ENCODE measurements at regions not wholly inside any gene's neighbourhood (a gene's known extent, or its start where the extent isn't known, plus 50 kb on each side); places are given as distances from the start of the nearest gene placed in this dataset.

DNA sequence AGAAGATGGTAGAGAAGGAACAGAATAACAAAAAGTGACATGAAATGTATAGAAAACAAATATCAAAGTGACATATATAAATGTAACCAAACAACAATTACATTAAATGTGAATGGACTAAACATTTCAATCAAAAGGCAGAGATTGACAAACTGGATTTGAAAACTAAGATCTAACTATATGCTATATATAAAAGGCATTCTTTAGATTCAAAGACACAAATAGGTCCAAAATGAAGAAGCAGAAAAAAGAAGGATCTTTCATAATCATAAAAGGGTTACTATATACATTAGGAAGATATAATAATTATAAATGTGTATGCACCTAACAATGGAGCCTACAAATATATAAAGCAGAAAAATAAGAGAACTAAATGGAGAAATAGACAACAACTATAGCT is 183.7 kb downstream of the METTL4 start:
- TF ChIP-seq, protein P1, sequence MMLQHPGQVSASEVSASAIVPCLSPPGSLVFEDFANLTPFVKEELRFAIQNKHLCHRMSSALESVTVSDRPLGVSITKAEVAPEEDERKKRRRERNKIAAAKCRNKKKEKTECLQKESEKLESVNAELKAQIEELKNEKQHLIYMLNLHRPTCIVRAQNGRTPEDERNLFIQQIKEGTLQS (CRISPR knock-in tag; conservative IDR thresholded peaks at IDR 0.05) = no peak
- no peak for TF ChIP-seq CTCF (IDR thresholded peaks at IDR 0.05)
- TF ChIP-seq CREM (CRISPR knock-in tag; IDR thresholded peaks at IDR 0.05) = no peak
- TF ChIP-seq, protein P2, sequence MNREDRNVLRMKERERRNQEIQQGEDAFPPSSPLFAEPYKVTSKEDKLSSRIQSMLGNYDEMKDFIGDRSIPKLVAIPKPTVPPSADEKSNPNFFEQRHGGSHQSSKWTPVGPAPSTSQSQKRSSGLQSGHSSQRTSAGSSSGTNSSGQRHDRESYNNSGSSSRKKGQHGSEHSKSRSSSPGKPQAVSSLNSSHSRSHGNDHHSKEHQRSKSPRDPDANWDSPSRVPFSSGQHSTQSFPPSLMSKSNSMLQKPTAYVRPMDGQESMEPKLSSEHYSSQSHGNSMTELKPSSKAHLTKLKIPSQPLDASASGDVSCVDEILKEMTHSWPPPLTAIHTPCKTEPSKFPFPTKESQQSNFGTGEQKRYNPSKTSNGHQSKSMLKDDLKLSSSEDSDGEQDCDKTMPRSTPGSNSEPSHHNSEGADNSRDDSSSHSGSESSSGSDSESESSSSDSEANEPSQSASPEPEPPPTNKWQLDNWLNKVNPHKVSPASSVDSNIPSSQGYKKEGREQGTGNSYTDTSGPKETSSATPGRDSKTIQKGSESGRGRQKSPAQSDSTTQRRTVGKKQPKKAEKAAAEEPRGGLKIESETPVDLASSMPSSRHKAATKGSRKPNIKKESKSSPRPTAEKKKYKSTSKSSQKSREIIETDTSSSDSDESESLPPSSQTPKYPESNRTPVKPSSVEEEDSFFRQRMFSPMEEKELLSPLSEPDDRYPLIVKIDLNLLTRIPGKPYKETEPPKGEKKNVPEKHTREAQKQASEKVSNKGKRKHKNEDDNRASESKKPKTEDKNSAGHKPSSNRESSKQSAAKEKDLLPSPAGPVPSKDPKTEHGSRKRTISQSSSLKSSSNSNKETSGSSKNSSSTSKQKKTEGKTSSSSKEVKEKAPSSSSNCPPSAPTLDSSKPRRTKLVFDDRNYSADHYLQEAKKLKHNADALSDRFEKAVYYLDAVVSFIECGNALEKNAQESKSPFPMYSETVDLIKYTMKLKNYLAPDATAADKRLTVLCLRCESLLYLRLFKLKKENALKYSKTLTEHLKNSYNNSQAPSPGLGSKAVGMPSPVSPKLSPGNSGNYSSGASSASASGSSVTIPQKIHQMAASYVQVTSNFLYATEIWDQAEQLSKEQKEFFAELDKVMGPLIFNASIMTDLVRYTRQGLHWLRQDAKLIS (CRISPR knock-in tag; IDR thresholded peaks at IDR 0.05; ENCODE audit: borderline replicate concordance) = no peak
- TF ChIP-seq FOXP4 (CRISPR knock-in tag; IDR thresholded peaks at IDR 0.05) = no peak
- TF ChIP-seq MXD4 (CRISPR knock-in tag; IDR thresholded peaks at IDR 0.05; ENCODE audit: borderline replicate concordance) = no peak
- TF ChIP-seq, protein P3, sequence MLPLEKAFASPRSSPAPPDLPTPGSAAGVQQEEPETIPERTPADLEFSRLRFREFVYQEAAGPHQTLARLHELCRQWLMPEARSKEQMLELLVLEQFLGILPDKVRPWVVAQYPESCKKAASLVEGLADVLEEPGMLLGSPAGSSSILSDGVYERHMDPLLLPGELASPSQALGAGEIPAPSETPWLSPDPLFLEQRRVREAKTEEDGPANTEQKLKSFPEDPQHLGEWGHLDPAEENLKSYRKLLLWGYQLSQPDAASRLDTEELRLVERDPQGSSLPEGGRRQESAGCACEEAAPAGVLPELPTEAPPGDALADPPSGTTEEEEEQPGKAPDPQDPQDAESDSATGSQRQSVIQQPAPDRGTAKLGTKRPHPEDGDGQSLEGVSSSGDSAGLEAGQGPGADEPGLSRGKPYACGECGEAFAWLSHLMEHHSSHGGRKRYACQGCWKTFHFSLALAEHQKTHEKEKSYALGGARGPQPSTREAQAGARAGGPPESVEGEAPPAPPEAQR (CRISPR knock-in tag; IDR thresholded peaks at IDR 0.05) = no peak

Measured in WTC11 (cell line).